Inflammatory macrophage (primary cell): ENCODE measurements at regions not wholly inside any gene's neighbourhood (a gene's known extent, or its start where the extent isn't known, plus 50 kb on each side); places are given as distances from the start of the nearest gene placed in this dataset.
"Not testable (repeated sequence)": the region's sequence is repeated elsewhere in the genome, so short reads cannot be mapped to it uniquely, and the experiment has no call there.

Source experiments
- DNase-seq, 2 donors: peaks; one replicate each; pipeline ENCODE4 v3.0.0-alpha.2; 2020 to 2022

- no peak for DNase-seq
Measured at GRCh38 chr17:21517538-21518293, 141.6 kb downstream of the KCNJ12 start.

- no peak for DNase-seq
Measured at GRCh38 chr17:21522755-21523336, 146.7 kb downstream of the KCNJ12 start.

GRCh38 chr17:21523497-21524210, 147.5 kb downstream of the KCNJ12 start:
- DNase-seq: no peak

GRCh38 chr17:21524211-21524591, 148.0 kb downstream of the KCNJ12 start:
- DNase-seq: no peak

GRCh38 chr17:21525464-21526130, 149.4 kb downstream of the KCNJ12 start:
- DNase-seq: no peak

- DNase-seq: no peak
Measured at GRCh38 chr17:21528031-21528695, 152.0 kb downstream of the KCNJ12 start.

GRCh38 chr17:21530311-21530710, 154.2 kb downstream of the KCNJ12 start:
- no peak for DNase-seq

- DNase-seq: no peak
Measured at GRCh38 chr17:21530841-21531240, 154.7 kb downstream of the KCNJ12 start.

GRCh38 chr17:21532763-21533385, 156.7 kb downstream of the KCNJ12 start:
- no peak for DNase-seq

- no peak for DNase-seq
Measured at GRCh38 chr17:21535686-21536375, 156.5 kb upstream of the KCNJ18 start.

GRCh38 chr17:21537302-21537701, 155.0 kb upstream of the KCNJ18 start:
- no peak for DNase-seq

- no peak for DNase-seq
Measured at GRCh38 chr17:21538615-21539014, 153.7 kb upstream of the KCNJ18 start.

- DNase-seq: no peak
Measured at GRCh38 chr17:21539146-21539545, 153.2 kb upstream of the KCNJ18 start.

GRCh38 chr17:21540502-21540901, 151.8 kb upstream of the KCNJ18 start:
- no peak for DNase-seq

GRCh38 chr17:21542070-21542469, 150.3 kb upstream of the KCNJ18 start:
- no peak for DNase-seq

- DNase-seq: peak; percentile 63 to 67
Measured at GRCh38 chr17:21542991-21543390, 149.3 kb upstream of the KCNJ18 start.

- peak in 1 of 2 donors; percentile 1 for DNase-seq
Measured at GRCh38 chr17:21545064-21545463, 147.3 kb upstream of the KCNJ18 start.

GRCh38 chr17:21548236-21548635, 144.1 kb upstream of the KCNJ18 start:
- no peak for DNase-seq

- DNase-seq: no peak
Measured at GRCh38 chr17:21549107-21549687, 143.1 kb upstream of the KCNJ18 start.

GRCh38 chr17:21550031-21550430, 142.3 kb upstream of the KCNJ18 start:
- DNase-seq: not testable (repeated sequence)
